GM23248 (cell line): ENCODE measurements at regions not wholly inside any gene's neighbourhood (a gene's known extent, or its start where the extent isn't known, plus 50 kb on each side); places are given as distances from the start of the nearest gene placed in this dataset.

Experiments used
- DNase-seq: peaks from one replicate; pipeline ENCODE4 v3.0.0-alpha.2; 2015
- H2AFZ ChIP-seq: fragments of 200-600 bp; sonication (generic); 2 replicates; pipeline ENCODE4 v1.6.1; 2016; ENCODE audit warnings: antibody characterized with exemption
- H3F3A ChIP-seq: fragments of 200-600 bp; sonication (generic); 2 replicates; pipeline ENCODE4 v1.6.1; 2016; ENCODE audit warnings: mild to moderate bottlenecking, antibody characterized with exemption, mixed run types; ENCODE audit not compliant: insufficient read depth
- H3K27ac ChIP-seq: fragments of 200-600 bp; sonication (generic); 2 replicates; pipeline ENCODE4 v1.5.1; 2016; ENCODE audit warnings: mild to moderate bottlenecking
- H3K27me3 ChIP-seq: fragments of 200-600 bp; sonication (generic); replicated peaks from 2 replicates; pipeline ENCODE4 v1.6.1; 2016; ENCODE audit warnings: mild to moderate bottlenecking; ENCODE audit not compliant: insufficient read depth
- H3K36me3 ChIP-seq: fragments of 200-600 bp; sonication (generic); 2 replicates; pipeline ENCODE4 v1.6.1; 2016; ENCODE audit warnings: low read depth, mild to moderate bottlenecking
- H3K4me1 ChIP-seq: fragments of 200-600 bp; sonication (generic); 2 replicates; pipeline ENCODE4 v1.6.1; 2016; ENCODE audit warnings: mild to moderate bottlenecking; ENCODE audit not compliant: insufficient read depth
- H3K4me2 ChIP-seq: fragments of 200-600 bp; sonication (generic); one replicate; pipeline ENCODE4 v1.6.1; 2016; ENCODE audit warnings: mild to moderate bottlenecking; ENCODE audit not compliant: unreplicated experiment
- H3K4me3 ChIP-seq: fragments of 200-600 bp; sonication (generic); 2 replicates; pipeline ENCODE4 v1.5.1; 2016; ENCODE audit warnings: mild to moderate bottlenecking
- H3K79me2 ChIP-seq: fragments of 200-600 bp; sonication (generic); 2 replicates; pipeline ENCODE4 v1.6.1; 2016; ENCODE audit warnings: mild to moderate bottlenecking; ENCODE audit not compliant: insufficient read depth
- H3K9ac ChIP-seq: fragments of 200-600 bp; sonication (generic); 2 replicates; pipeline ENCODE4 v1.6.1; 2016; ENCODE audit warnings: mild to moderate bottlenecking
- H3K9me2 ChIP-seq: fragments of 200-600 bp; sonication (generic); 2 replicates; pipeline ENCODE4 v1.6.1; 2016; ENCODE audit warnings: mixed run types, mild to moderate bottlenecking, moderate library complexity; ENCODE audit not compliant: insufficient read depth
- H3K9me3 ChIP-seq: fragments of 200-600 bp; sonication (generic); one replicate; pipeline ENCODE4 v1.6.1; 2017; ENCODE audit warnings: low read depth
- H4K20me1 ChIP-seq: fragments of 200-600 bp; sonication (generic); 2 replicates; pipeline ENCODE4 v1.6.0; 2016; ENCODE audit not compliant: insufficient read depth
- EZH2 ChIP-seq: fragments of 200-600 bp; sonication (generic); IDR thresholded peaks from 2 replicates; pipeline ENCODE4 v1.6.1; 2018; ENCODE audit warnings: antibody characterized with exemption, mild to moderate bottlenecking; ENCODE audit not compliant: insufficient read depth, poor library complexity, severe bottlenecking
- EZH2phosphoT487 ChIP-seq: fragments of 200-600 bp; sonication (generic); IDR thresholded peaks from 2 replicates; pipeline ENCODE4 v1.6.1; 2018; ENCODE audit warnings: antibody characterized with exemption, moderate library complexity, mild to moderate bottlenecking, low read depth; ENCODE audit not compliant: insufficient read depth
- WGBS, 2 experiments: methylation state at CpG; one replicate each; pipeline ENCODE4 v1.1.6; 2015 to 2017; ENCODE audit warnings: low lambda C conversion rate in 2 of 2, low coverage in 1 of 2; ENCODE audit errors: missing lambda C conversion rate in 2 of 2; 5-methylcytosine and 5-hydroxymethylcytosine counted together
- in situ Hi-C: fragments of 300-500 bp; cut with MboI; formaldehyde crosslinking; loops from 2 replicates; pipeline ENCODE4 v1.15.0; 2020

DNA sequence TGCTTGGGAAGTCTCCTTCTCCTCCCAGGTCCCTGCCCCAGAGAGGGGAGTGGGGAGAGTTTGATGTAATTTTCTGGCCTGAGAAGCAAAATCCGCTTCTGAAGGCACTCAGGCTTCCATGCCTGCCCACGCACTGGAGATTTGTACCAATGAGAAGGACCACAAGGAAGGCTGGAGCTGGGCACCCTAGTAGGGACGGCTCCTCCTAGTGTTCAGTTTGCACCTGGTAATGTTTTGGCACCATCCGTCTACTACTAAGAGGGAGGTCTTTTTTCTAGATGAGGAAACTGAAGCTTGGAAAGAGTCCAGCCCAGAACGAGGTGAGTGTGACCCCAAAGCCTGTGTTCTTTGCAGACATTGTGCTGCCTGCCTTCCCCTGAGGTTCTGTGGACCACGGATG lies 83.6 kb upstream of the NLRP1 start:
- no peaks in the 10 kb centered on the region for H3K9me3 ChIP-seq
- peak; percentile 34 for DNase-seq
- TF ChIP-seq EZH2phosphoT487 (no peak), EZH2 (no peak)
- H2AFZ ChIP-seq, result no peak overlapping the region
- no peak overlapping the region for H3K4me2 ChIP-seq
- no peaks in the 10 kb centered on the region for H3K9me2 ChIP-seq
- 23 to 25% methylated on average over 6 of the region's 6 CpGs for WGBS, 2 experiments
- H3K4me1 ChIP-seq, result no peaks in the 10 kb centered on the region
- H3K79me2 ChIP-seq, result no peaks in the 10 kb centered on the region
- no peak overlapping the region for H3K9ac ChIP-seq
- no peaks in the 10 kb centered on the region for H3F3A ChIP-seq
- in situ Hi-C loops, result no loop called here
- peaks cover 7% of the 10 kb centered on the region for H3K27me3 ChIP-seq
- no peaks in the 10 kb centered on the region for H4K20me1 ChIP-seq
- no peak overlapping the region for H3K27ac ChIP-seq
- H3K36me3 ChIP-seq, result no peaks in the 10 kb centered on the region
- no peak overlapping the region for H3K4me3 ChIP-seq

DNA sequence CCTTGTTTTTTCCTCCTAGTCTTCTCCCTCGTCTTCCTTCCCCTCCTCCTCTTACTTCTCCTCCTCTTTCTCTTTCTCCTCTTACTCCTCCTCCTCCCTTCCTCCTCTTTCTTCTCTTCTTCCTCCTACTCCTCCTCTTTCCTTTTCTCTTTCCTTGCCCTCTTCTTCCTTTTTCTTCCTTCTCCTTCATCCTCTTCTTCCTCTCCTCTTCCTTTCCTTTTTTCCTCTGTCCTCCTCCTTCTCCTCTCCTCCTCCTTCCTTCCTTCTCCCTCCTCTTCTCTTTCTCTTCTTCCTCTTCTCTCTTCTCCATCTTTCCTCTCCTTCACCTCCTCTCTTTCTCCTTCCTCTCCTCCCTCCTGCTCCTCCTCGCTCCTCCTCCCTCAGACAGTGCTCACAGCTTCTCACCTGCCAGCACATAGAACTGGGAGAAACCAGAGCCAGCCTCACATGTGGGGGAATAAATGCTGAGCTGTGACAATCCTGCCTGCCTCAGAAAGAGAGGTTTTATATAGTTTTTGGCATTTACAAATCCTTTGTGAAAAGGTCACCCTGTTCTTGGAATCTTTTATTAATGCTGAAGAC lies 84.3 kb upstream of the NLRP1 start:
- Histone ChIP-seq H3K9ac (no peak overlapping the region), H2AFZ (no peak overlapping the region), H3F3A (no peaks in the 10 kb centered on the region), H3K4me2 (no peak overlapping the region), H3K36me3 (no peaks in the 10 kb centered on the region), H3K27me3 (peaks cover 7% of the 10 kb centered on the region), H4K20me1 (no peaks in the 10 kb centered on the region), H3K9me2 (no peaks in the 10 kb centered on the region), H3K79me2 (no peaks in the 10 kb centered on the region), H3K27ac (no peak overlapping the region), H3K9me3 (no peaks in the 10 kb centered on the region), H3K4me1 (no peaks in the 10 kb centered on the region), H3K4me3 (no peak overlapping the region)
- TF ChIP-seq EZH2 (no peak), EZH2phosphoT487 (no peak)
- in situ Hi-C loops, result no loop called here
- WGBS, 2 experiments, result 6 to 25% methylated on average over 2 of the region's 2 CpGs
- no peak for DNase-seq

DNA sequence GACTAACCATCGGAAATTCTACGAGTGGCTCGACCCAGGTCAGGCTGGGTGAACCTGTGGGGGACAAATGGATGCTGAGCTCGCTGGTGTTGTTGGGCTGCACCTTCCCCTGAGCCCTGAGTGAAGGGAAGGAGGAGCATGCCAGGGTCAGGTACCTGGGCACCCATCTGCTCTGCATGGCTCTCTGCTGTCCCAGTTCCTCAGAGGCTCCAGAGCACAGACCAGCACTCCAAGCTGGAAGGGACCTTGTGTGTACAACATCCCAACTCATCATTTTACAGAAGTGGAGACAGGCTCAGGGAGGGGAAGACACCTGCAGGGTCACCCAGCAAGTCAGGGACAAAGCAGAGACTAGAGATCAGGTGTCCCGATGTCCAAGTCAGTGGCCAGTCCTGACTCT lies 84.9 kb upstream of the NLRP1 start:
- Histone ChIP-seq H3K4me2 (no peak overlapping the region), H3K79me2 (no peaks in the 10 kb centered on the region), H3K9me3 (no peaks in the 10 kb centered on the region), H2AFZ (no peak overlapping the region), H3K27ac (no peak overlapping the region), H3F3A (no peaks in the 10 kb centered on the region), H3K9ac (no peak overlapping the region), H3K4me1 (no peaks in the 10 kb centered on the region), H4K20me1 (no peaks in the 10 kb centered on the region), H3K4me3 (no peak overlapping the region), H3K9me2 (no peaks in the 10 kb centered on the region), H3K27me3 (peaks cover 4% of the 10 kb centered on the region; the same call in 1 of the 2 replicates), H3K36me3 (no peaks in the 10 kb centered on the region)
- in situ Hi-C loops, result no loop called here
- TF ChIP-seq EZH2phosphoT487, result no peak
- TF ChIP-seq EZH2, result no peak
- WGBS, 2 experiments, result 22% methylated on average over 5 of the region's 5 CpGs
- no peak for DNase-seq

DNA sequence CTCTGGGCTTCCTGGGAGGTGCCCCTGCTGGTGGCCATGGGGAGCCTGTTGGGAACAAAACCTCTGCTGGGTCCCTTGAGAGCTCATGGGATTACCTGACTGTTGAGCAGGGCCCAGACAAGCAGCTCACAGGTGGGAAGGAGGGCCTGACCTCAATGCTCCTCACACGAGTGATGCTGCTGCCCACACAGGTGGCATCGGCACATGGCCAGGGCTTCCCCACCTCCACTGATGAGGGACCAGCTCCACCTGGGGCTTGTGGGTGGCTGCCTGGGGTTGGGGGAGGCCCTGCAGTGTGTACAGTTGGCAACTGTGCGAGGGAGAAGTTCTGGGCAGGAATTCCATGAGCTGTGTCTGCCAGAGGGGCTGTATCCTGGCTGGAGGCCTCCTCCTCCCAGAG lies 87.8 kb upstream of the NLRP1 start:
- Histone ChIP-seq H4K20me1 (no peaks in the 10 kb centered on the region), H3K4me3 (no peak overlapping the region), H3K9ac (no peak overlapping the region), H3K36me3 (no peaks in the 10 kb centered on the region), H2AFZ (no peak overlapping the region), H3K27ac (no peak overlapping the region), H3K4me2 (no peak overlapping the region), H3K9me3 (no peaks in the 10 kb centered on the region), H3K27me3 (peaks cover 4% of the 10 kb centered on the region; the same call in 1 of the 2 replicates), H3K4me1 (no peaks in the 10 kb centered on the region), H3F3A (no peaks in the 10 kb centered on the region), H3K9me2 (no peaks in the 10 kb centered on the region), H3K79me2 (no peaks in the 10 kb centered on the region)
- WGBS, 2 experiments, result 39 to 41% methylated on average over 3 of the region's 3 CpGs
- TF ChIP-seq EZH2phosphoT487 (no peak), EZH2 (no peak)
- no peak for DNase-seq
- in situ Hi-C loops, result no loop called here
